Neural progenitor cell (in vitro differentiated cells): ENCODE measurements at regions not wholly inside any gene's neighbourhood (a gene's known extent, or its start where the extent isn't known, plus 50 kb on each side); places are given as distances from the start of the nearest gene placed in this dataset.

Experiments
- DNase-seq: peaks from one replicate; pipeline ENCODE4 v3.0.0-alpha.2; 2016; ENCODE audit warnings: low spot score
- H2AFZ ChIP-seq: fragments of 200-600 bp; sonication (generic); replicated peaks from 2 replicates; pipeline ENCODE4 v1.6.1; 2016; ENCODE audit warnings: antibody characterized with exemption
- H3F3A ChIP-seq: fragments of 200-600 bp; sonication (generic); 2 replicates; pipeline ENCODE4 v1.6.1; 2016; ENCODE audit warnings: antibody characterized with exemption, low read depth
- H3K27ac ChIP-seq: fragments of 200-600 bp; sonication (generic); 2 replicates; pipeline ENCODE4 v1.5.1; 2016; ENCODE audit warnings: mild to moderate bottlenecking
- H3K27me3 ChIP-seq: fragments of 200-600 bp; sonication (generic); 2 replicates; pipeline ENCODE4 v1.6.1; 2016; ENCODE audit warnings: mild to moderate bottlenecking, moderate library complexity
- H3K36me3 ChIP-seq: fragments of 200-600 bp; sonication (generic); 2 replicates; pipeline ENCODE4 v1.5.1; 2016
- H3K4me1 ChIP-seq: fragments of 200-600 bp; sonication (generic); 2 replicates; pipeline ENCODE4 v1.6.1; 2016; ENCODE audit warnings: mixed run types
- H3K4me2 ChIP-seq: fragments of 200-600 bp; sonication (generic); 2 replicates; pipeline ENCODE4 v1.6.1; 2016
- H3K4me3 ChIP-seq: fragments of 200-600 bp; sonication (generic); 2 replicates; pipeline ENCODE4 v1.5.1; 2016
- H3K79me2 ChIP-seq: fragments of 200-600 bp; sonication (generic); 2 replicates; pipeline ENCODE4 v1.6.1; 2016; ENCODE audit warnings: low read depth
- H3K9ac ChIP-seq: fragments of 200-600 bp; sonication (generic); 2 replicates; pipeline ENCODE4 v1.6.1; 2016
- H3K9me3 ChIP-seq: fragments of 200-600 bp; sonication (generic); 2 replicates; pipeline ENCODE4 v1.5.1; 2016; ENCODE audit warnings: low read depth
- H4K20me1 ChIP-seq: fragments of 200-600 bp; sonication (generic); 2 replicates; pipeline ENCODE4 v1.6.1; 2016; ENCODE audit warnings: low read depth
- H3K27ac Mint-ChIP-seq: 3 replicates; pipeline ENCODE4 v1.8.0; 2021; ENCODE audit warnings: mixed read lengths
- H3K27me3 Mint-ChIP-seq: 2 replicates; pipeline ENCODE4 v1.8.0; 2022; ENCODE audit warnings: low read depth, mild to moderate bottlenecking, inconsistent platforms, moderate library complexity, mixed read lengths; ENCODE audit not compliant: insufficient read depth
- H3K36me3 Mint-ChIP-seq: 3 replicates; pipeline ENCODE4 v1.8.0; 2021; ENCODE audit warnings: mixed read lengths
- H3K4me1 Mint-ChIP-seq: 3 replicates; pipeline ENCODE4 v1.8.0; 2021; ENCODE audit warnings: mixed read lengths
- H3K4me3 Mint-ChIP-seq: 3 replicates; pipeline ENCODE4 v1.8.0; 2021; ENCODE audit warnings: mild to moderate bottlenecking, moderate library complexity, mixed read lengths
- H3K9me3 Mint-ChIP-seq: 3 replicates; pipeline ENCODE4 v1.8.0; 2020; ENCODE audit warnings: mixed read lengths
- EZH2 ChIP-seq: fragments of 200-600 bp; sonication (generic); IDR thresholded peaks from 2 replicates; pipeline ENCODE4 v1.6.1; 2017; ENCODE audit warnings: antibody characterized with exemption, mild to moderate bottlenecking, moderate library complexity
- EZH2phosphoT487 ChIP-seq: fragments of 200-600 bp; sonication (generic); IDR thresholded peaks from 2 replicates; pipeline ENCODE4 v1.6.1; 2017; ENCODE audit warnings: antibody characterized with exemption
- TF ChIP-seq, protein P1 (sequence below): fragments of 200-600 bp; sonication (generic); IDR thresholded peaks from 2 replicates; pipeline ENCODE4 v1.5.1; 2017; ENCODE audit warnings: antibody characterized with exemption, mild to moderate bottlenecking

DNA sequence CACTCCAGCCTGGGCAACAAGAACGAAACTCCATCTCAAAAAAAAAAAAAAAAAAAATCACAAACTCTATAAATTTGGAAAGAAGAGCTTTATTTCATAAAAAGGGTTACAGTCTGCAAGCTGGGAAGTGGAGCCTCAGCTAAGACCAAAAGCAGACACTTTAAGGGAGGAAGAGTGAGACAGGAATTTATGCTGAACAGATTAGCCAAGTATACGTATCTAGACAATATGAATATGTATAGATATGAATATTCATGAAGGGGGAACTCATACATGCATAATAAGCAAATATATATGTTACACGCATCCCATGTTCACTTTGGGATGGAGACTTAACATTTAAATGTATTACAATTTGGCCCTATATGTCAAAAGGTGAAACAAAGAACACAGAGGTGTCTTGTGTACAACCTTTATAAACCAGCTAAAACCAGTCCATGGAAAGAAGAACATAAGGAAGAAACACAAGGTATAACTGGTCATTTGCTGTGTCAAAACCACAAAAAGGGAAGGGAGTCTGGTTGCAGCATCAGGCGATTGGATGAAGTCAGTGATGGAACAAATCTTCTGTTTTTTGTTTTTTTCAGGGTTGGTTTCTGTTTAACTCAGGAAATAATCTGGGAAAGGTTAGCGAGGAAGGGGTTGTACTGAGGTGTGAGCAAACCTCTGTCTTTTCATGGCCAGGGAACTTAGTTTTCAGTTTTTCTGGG lies 130.0 kb upstream of the MAOA start:
- H3K27ac Mint-ChIP-seq, result no peak overlapping the region
- H3K9me3 Mint-ChIP-seq, result peaks cover 3% of the 10 kb centered on the region
- Histone ChIP-seq H3K79me2 (no peaks in the 10 kb centered on the region), H2AFZ (no peak overlapping the region), H3F3A (no peaks in the 10 kb centered on the region), H3K4me3 (no peak overlapping the region), H3K4me2 (no peak overlapping the region), H3K36me3 (no peaks in the 10 kb centered on the region), H3K27me3 (no peaks in the 10 kb centered on the region), H3K9ac (no peak overlapping the region), H3K27ac (no peak overlapping the region), H3K4me1 (no peaks in the 10 kb centered on the region), H3K9me3 (no peaks in the 10 kb centered on the region), H4K20me1 (no peaks in the 10 kb centered on the region)
- no peak for DNase-seq
- H3K4me1 Mint-ChIP-seq, result no peaks in the 10 kb centered on the region
- H3K36me3 Mint-ChIP-seq, result no peaks in the 10 kb centered on the region
- TF ChIP-seq EZH2 (no peak), EZH2phosphoT487 (no peak)
- TF ChIP-seq, protein P1, sequence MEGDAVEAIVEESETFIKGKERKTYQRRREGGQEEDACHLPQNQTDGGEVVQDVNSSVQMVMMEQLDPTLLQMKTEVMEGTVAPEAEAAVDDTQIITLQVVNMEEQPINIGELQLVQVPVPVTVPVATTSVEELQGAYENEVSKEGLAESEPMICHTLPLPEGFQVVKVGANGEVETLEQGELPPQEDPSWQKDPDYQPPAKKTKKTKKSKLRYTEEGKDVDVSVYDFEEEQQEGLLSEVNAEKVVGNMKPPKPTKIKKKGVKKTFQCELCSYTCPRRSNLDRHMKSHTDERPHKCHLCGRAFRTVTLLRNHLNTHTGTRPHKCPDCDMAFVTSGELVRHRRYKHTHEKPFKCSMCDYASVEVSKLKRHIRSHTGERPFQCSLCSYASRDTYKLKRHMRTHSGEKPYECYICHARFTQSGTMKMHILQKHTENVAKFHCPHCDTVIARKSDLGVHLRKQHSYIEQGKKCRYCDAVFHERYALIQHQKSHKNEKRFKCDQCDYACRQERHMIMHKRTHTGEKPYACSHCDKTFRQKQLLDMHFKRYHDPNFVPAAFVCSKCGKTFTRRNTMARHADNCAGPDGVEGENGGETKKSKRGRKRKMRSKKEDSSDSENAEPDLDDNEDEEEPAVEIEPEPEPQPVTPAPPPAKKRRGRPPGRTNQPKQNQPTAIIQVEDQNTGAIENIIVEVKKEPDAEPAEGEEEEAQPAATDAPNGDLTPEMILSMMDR, result no peak
- H3K4me3 Mint-ChIP-seq, result no peak overlapping the region
- no peaks in the 10 kb centered on the region for H3K27me3 Mint-ChIP-seq

DNA sequence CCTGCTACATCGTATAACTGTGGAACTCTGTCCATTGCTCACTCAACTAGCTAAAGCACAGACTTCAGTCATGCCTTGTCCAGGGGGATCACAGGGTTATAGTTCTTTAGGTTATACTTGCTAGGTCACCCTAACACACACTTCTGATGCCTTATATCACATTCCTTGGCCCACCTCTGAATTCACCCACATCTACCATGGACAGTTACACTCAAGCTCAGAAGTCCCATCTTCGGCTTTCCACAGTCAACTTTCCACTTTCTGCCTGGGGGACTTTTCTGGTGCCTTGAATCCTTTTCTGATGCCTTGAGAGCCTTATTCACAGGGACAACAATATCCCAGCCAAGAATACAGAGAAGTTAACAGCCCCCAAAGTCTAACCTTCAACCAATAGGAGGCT lies 129.2 kb upstream of the MAOA start:
- Histone ChIP-seq H3K27ac (no peak overlapping the region), H4K20me1 (no peaks in the 10 kb centered on the region), H3K4me1 (no peaks in the 10 kb centered on the region), H3F3A (no peaks in the 10 kb centered on the region), H3K9ac (no peak overlapping the region), H3K4me3 (no peak overlapping the region), H3K36me3 (no peaks in the 10 kb centered on the region), H2AFZ (no peak overlapping the region), H3K27me3 (no peaks in the 10 kb centered on the region), H3K9me3 (no peaks in the 10 kb centered on the region), H3K79me2 (no peaks in the 10 kb centered on the region), H3K4me2 (no peak overlapping the region)
- Mint-ChIP-seq H3K27me3 (no peaks in the 10 kb centered on the region), H3K36me3 (no peaks in the 10 kb centered on the region), H3K4me1 (no peaks in the 10 kb centered on the region), H3K27ac (no peak overlapping the region), H3K9me3 (peaks cover 3% of the 10 kb centered on the region), H3K4me3 (no peak overlapping the region)
- TF ChIP-seq, protein P1, result no peak
- TF ChIP-seq EZH2phosphoT487 (no peak), EZH2 (no peak)
- no peak for DNase-seq

DNA sequence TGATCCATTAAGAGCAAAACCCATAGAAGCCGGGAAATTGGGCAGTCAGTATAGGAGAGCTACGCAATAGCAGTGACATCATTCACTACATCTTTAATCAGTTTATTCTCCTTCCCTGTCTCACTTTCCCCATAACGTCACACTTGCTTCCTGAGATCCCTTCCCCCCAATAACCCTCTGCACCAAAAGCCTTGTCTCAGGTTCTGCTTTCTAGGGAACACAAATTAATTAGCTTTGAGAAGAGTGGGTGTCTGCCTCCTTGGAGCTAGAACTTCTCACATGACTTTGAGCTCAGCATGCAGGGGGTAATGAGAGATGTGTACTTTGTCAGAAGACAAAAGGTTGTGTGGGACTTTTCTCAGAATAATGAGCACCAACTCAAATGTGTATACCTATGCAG lies 128.3 kb upstream of the MAOA start:
- H3K4me3 Mint-ChIP-seq, result no peak overlapping the region
- Histone ChIP-seq H3K4me2 (no peak overlapping the region), H3K9ac (no peak overlapping the region), H3K4me3 (no peak overlapping the region), H4K20me1 (no peaks in the 10 kb centered on the region), H3K9me3 (no peaks in the 10 kb centered on the region), H3K4me1 (no peaks in the 10 kb centered on the region), H3K27me3 (no peaks in the 10 kb centered on the region), H3F3A (no peaks in the 10 kb centered on the region), H2AFZ (no peak overlapping the region), H3K27ac (no peak overlapping the region), H3K36me3 (no peaks in the 10 kb centered on the region), H3K79me2 (no peaks in the 10 kb centered on the region)
- H3K27ac Mint-ChIP-seq, result no peak overlapping the region
- no peaks in the 10 kb centered on the region for H3K36me3 Mint-ChIP-seq
- H3K9me3 Mint-ChIP-seq, result peaks cover 3% of the 10 kb centered on the region
- TF ChIP-seq EZH2phosphoT487 (no peak), EZH2 (no peak)
- TF ChIP-seq, protein P1, result no peak
- H3K27me3 Mint-ChIP-seq, result no peaks in the 10 kb centered on the region
- H3K4me1 Mint-ChIP-seq, result no peaks in the 10 kb centered on the region
- DNase-seq, result no peak
